Mucosa of descending colon (tissue), 3 donors: ENCODE measurements at regions not wholly inside any gene's neighbourhood (a gene's known extent, or its start where the extent isn't known, plus 50 kb on each side); places are given as distances from the start of the nearest gene placed in this dataset.

Experiments used
- ATAC-seq: fragments of 200-7000 bp; cut with Tn5 transposase; one replicate; pipeline ENCODE4 v1.9.1; 2020; ENCODE audit warnings: mild to moderate bottlenecking, moderate library complexity
- DNase-seq, 3 donors: peaks; one replicate each; pipeline ENCODE4 v3.0.0-alpha.2; 2020
- H3K36me3 ChIP-seq: fragments of 200-600 bp; one replicate; pipeline ENCODE4 v1.8.0; 2021; ENCODE audit warnings: low read depth, mild to moderate bottlenecking
- H3K4me1 ChIP-seq: fragments of 200-600 bp; one replicate; pipeline ENCODE4 v1.8.0; 2021; ENCODE audit warnings: low read depth, mild to moderate bottlenecking
- H3K4me3 ChIP-seq: fragments of 200-600 bp; one replicate; pipeline ENCODE4 v1.8.0; 2021; ENCODE audit warnings: mild to moderate bottlenecking
- H3K9me3 ChIP-seq: fragments of 200-600 bp; one replicate; pipeline ENCODE4 v1.8.0; 2021; ENCODE audit warnings: mild to moderate bottlenecking
- CTCF ChIP-seq: fragments of 200-600 bp; IDR thresholded peaks from one replicate; pipeline ENCODE4 v1.8.0; 2022; ENCODE audit warnings: antibody characterized with exemption, mild to moderate bottlenecking
- intact Hi-C, 2 donors: fragments of 100-400 bp; cut with DNase I in 1 of 2; cut with micrococcal nuclease in 1 of 2; formaldehyde crosslinking; loops; one replicate each; pipeline versions ENCODE4 v1.11.0 to v1.11.1; 2022; cut with DNase I, micrococcal nuclease
- donor health status: DM: no; HTN: no; CAD: no; lungs with moderate emphysema.
- donor health status: DM: no; HTN: no; CAD: no.
- donor health status: DM: no; HTN: yes; CAD: no.

DNA sequence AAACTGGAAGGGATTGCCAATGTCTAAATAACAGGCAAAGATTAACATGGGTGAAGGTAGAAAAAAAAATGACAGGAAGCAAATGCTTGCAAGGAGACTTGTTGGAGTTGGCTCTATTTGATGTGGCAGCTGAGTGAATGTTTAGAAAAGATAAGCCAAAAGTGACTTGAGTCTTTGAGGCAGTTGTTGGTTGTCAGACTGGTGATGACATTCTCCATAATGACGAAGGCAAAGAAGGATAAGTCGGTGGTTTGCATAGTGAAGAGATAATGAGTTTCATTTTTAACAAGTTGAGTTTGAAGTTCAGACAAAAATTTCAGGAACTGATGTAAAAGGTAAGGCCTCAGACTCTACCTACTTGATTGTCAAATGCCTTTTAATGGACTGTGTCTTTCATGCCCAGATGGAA is 704.1 kb upstream of the SGO1 start:
- intact Hi-C loops: no loop called here
- TF ChIP-seq CTCF: no peak
- Histone ChIP-seq H3K4me1 (no peaks in the 10 kb centered on the region), H3K9me3 (peaks cover 45% of the 10 kb centered on the region), H3K4me3 (no peak overlapping the region), H3K36me3 (no peaks in the 10 kb centered on the region)
- no peak for DNase-seq
- no peak for ATAC-seq

DNA sequence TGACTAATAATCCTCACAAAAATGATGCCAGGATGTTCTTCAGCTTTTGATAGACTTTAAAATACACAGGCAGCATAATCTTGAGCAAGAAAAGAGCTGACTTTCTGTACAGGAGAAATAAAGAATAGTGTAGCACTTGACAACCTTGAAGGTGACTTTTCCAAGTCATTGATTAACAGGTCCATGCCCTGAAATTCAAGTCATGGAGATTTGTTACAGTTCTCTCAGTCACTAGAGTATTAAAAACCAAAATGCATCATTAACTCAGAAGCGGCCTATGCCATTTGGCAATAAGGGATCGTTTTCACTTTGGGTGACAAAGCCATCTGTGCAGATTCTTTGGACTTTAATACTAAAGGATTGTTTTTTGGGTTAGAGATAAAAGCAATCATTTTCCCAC is 692.7 kb upstream of the SGO1 start:
- Histone ChIP-seq H3K36me3 (no peaks in the 10 kb centered on the region), H3K9me3 (peaks cover 26% of the 10 kb centered on the region), H3K4me3 (no peak overlapping the region), H3K4me1 (no peaks in the 10 kb centered on the region)
- no peak for TF ChIP-seq CTCF
- ATAC-seq (no peak), DNase-seq (no peak)
- intact Hi-C loops: no loop called here

GRCh38 chr3:20873235-20873634 is 687.2 kb upstream of the SGO1 start:
- DNase-seq: no peak
- Histone ChIP-seq H3K4me3 (no peak overlapping the region), H3K9me3 (peaks cover 40% of the 10 kb centered on the region), H3K4me1 (no peaks in the 10 kb centered on the region), H3K36me3 (no peaks in the 10 kb centered on the region)
- no peak for ATAC-seq
- TF ChIP-seq CTCF: no peak
- intact Hi-C loops: no loop called here

- no peaks in the 10 kb centered on the region for H3K36me3 ChIP-seq
- H3K4me1 ChIP-seq: no peaks in the 10 kb centered on the region
- DNase-seq (no peak), ATAC-seq (no peak)
- peaks cover 20% of the 10 kb centered on the region for H3K9me3 ChIP-seq
- no peak for TF ChIP-seq CTCF
- intact Hi-C loops: no loop called here
- H3K4me3 ChIP-seq: no peak overlapping the region
Measured at GRCh38 chr3:20870106-20870899, 684.3 kb upstream of the SGO1 start.

DNA sequence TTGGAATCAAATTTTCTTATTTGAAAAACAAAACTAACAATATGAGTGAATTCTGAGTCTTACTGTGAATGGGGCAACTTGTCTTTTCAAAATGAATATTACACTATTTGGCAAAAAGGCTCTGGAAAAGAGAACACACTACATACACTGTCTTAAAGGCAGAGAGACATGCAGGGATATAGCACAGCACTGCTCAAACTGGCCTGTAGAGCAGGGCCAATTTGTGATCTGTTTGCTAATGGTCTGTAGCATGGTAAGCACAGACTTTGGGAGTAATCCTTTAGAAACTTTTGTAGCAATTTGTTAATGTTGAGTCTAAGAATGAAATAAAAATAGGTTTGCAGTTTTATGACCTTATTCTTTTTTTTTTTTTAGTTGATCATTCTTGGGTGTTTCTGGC is 679.8 kb upstream of the SGO1 start:
- DNase-seq (no peak), ATAC-seq (no peak)
- peaks cover 30% of the 10 kb centered on the region for H3K9me3 ChIP-seq
- no peak overlapping the region for H3K4me3 ChIP-seq
- no peak for TF ChIP-seq CTCF
- H3K36me3 ChIP-seq: no peaks in the 10 kb centered on the region
- no peaks in the 10 kb centered on the region for H3K4me1 ChIP-seq
- intact Hi-C loops: no loop called here

GRCh38 chr3:20861454-20861853 is 675.4 kb upstream of the SGO1 start:
- Histone ChIP-seq H3K4me1 (no peaks in the 10 kb centered on the region), H3K9me3 (peaks cover 21% of the 10 kb centered on the region), H3K4me3 (no peak overlapping the region), H3K36me3 (no peaks in the 10 kb centered on the region)
- no peak for ATAC-seq
- intact Hi-C loops: no loop called here
- TF ChIP-seq CTCF: no peak
- DNase-seq: no peak
